Caki2 (cell line): ENCODE measurements at regions not wholly inside any gene's neighbourhood (a gene's known extent, or its start where the extent isn't known, plus 50 kb on each side); places are given as distances from the start of the nearest gene placed in this dataset.
"Not testable (repeated sequence)": the region's sequence is repeated elsewhere in the genome, so short reads cannot be mapped to it uniquely, and the experiment has no call there.

Source experiments
- DNase-seq: peaks from one replicate; pipeline ENCODE4 v3.0.0-alpha.2; 2015; ENCODE audit warnings: low read depth
- in situ Hi-C: cut with HindIII; loops from 2 replicates; pipeline ENCODE4 v1.10.0; 2016; ENCODE audit warnings: low sequenced_read_pairs, low pct_unique_long_range_greater_than_20kb, mixed read lengths

DNA sequence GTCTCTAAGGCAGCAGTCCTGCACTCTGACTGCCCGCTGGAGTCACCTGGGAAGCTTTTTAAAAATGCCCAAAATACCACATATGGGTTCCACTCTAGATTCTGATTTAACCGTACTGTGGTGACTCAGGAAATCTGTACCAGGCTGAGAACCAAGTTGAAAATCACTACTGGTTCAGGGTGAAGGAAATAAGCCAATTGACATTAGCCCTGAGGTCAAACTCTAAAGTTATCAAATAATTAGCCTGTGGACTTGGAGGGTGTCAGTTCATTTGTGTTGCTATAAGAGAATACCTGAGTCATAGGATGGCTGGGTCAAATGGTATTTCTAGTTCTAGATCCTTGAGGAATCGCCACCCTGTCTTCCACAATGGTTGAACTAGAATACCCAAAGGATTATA, 321.7 kb upstream of the ROPN1 start:
- in situ Hi-C loops, result no loop called here
- DNase-seq, result no peak

DNA sequence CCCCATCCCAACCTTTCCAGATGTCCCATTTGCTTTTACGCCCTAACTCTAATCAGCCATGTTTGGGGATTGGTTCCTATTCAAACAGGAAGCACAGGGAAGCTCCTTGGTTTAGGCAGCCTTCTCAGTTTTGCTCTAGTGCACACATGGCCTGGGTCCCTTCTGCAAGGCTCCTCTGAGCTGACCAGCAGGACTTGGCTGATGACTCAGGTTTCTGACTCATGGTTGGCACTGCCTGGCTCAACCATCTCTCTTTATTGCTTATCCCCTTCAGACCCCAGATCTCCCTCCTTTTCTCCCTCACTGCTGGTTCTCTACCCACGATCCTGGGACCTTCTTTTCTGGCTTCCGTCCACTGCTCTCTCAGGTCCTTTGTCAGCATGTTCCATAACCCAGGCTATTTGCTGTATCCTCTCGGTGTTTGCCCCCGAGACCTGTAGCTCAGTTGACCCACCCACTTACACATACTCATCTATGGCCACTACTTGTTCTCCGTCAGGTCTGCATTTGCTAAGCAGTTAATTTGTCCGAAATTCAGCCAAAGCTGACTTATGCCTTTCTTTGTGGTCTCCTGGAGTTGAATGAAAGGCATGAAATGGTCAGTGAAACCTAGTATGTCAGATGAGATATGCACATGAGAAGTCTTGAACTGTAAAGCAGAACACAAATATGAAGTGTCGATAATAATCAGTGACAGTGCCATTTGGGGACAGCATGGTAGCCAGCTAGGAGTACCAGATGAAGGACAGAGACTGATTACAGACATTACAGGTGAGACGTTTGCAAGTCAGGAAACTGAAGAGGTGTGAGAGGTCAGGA, 323.5 kb upstream of the ROPN1 start:
- in situ Hi-C loops, result no loop called here
- DNase-seq, result no peak

GRCh38 chr3:124316034-124316287, 324.0 kb upstream of the ROPN1 start:
- no peak for DNase-seq
- in situ Hi-C loops, result no loop called here

DNA sequence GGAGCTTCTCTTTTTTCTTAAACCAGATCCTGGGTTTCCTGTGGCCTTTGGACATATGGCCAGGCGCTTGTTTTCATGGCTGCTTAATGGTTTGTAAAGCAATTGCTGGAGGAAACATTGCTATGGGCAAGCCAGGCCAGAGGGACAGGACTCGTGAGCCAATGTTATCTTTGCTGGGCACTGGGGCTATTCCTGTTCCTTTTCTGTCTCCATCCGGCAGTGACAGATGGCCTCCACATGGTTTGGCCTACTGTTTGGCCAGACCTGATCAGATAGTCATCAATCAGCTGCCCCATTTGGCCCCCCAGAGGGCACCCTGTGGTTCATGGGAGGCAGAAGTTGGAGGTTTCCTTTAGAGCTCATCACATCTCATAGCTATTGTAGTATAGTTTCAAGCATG, 326.1 kb upstream of the ROPN1 start:
- DNase-seq, result no peak
- in situ Hi-C loops, result no loop called here

GRCh38 chr3:124318656-124319055, 326.7 kb upstream of the ROPN1 start:
- in situ Hi-C loops, result no loop called here
- no peak for DNase-seq

GRCh38 chr3:124320976-124321375, 329.1 kb upstream of the ROPN1 start:
- in situ Hi-C loops, result no loop called here
- no peak for DNase-seq

- DNase-seq, result no peak
- in situ Hi-C loops, result no loop called here
These were observed 330.5 kb upstream of the ROPN1 start for GRCh38 chr3:124322309-124322880.

DNA sequence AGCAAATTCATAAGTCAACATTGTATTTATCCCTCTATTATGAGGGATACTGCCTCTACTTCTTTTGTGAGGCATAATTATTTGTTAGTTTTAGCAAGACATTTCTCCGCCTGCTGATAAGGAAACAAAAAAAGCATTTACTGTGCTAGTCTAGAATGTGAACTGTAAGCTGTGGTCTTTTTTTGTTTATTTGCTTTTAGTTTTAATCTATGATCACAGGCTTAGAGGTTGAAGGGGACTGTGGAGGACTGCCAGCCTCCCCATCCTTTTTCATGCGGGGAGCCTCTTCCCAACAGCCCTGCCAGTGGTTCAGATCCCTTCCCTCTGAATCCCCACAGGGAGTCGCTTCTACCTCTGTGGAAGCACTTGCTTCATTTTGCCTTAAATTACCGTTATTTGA, 331.0 kb upstream of the ROPN1 start:
- in situ Hi-C loops, result no loop called here
- DNase-seq, result no peak

DNA sequence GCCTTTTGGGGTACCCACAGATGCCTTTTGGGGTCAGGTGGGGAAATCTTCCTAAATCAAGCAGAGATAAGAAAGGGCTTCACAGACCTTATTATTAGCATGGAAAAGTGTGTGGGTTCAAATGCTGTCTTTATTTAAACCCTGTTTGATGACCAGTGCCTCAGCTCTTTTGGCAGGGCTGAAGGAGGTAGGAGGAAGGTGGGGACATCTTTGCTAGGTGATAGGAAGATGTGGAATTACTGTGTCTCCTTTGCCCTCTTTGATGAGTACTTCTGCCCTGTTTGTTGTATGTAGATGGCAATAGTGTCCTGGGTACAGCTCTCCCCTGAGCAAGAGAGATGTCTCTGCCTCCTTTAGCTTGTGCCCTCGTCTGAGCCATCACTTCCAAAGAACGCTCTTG, 333.3 kb upstream of the ROPN1 start:
- no peak for DNase-seq
- in situ Hi-C loops, result no loop called here

GRCh38 chr3:124329723-124330122, 337.8 kb upstream of the ROPN1 start:
- DNase-seq, result no peak
- in situ Hi-C loops, result no loop called here

- in situ Hi-C loops, result no loop called here
These were observed 342.2 kb upstream of the ROPN1 start for GRCh38 chr3:124333931-124334640.

DNA sequence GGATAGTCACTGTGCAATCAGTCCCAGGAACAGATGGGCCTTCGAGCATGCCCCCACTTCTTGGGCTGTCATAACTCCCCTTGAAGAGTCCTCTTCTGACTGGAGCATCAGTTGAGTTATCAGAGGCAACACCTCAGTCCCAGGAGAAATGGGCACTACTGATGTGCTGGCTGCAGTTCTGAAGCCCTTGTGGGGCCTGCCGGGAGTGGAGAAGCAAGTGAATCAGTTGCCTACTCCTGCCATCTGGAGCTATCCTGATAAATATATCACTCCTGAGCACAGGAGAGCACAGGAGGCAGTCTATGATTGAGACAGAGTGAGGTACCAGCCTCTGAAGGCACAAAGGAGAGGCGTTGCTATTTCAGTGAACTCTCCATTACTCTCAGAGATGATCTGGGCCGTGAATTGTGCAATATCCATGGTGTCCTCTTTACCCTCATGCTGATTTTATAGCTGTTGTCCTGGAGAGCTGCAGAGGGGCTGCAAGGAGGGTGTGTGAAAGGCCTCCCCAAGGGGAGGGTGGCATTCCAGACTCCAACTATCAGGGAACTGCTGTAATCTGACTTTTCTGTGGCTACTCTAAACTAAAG, 344.2 kb upstream of the ROPN1 start:
- DNase-seq, result no peak
- in situ Hi-C loops, result no loop called here

More at GRCh38 chr3:124333931-124334640, 342.2 kb upstream of the ROPN1 start:
- no peak for DNase-seq

DNA sequence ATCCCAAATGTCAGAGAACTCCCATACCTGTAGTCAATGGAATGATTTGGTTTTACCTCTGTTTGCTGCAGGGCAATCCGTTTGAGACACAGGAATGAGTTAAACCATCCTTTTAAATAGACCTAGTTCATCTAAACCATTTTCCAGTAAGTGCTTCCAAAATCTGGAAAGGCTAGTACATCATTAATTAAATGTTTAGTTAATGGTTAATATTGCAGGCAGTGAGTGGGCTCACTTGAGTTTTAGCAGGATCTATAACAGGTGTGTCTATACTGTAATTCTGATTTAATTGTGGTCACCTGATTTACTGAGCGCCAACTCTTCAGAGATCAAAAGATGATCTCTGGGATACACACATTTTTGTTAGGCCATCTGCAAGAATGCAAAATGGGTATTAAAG, 353.9 kb upstream of the ROPN1 start:
- in situ Hi-C loops, result no loop called here
- no peak for DNase-seq

DNA sequence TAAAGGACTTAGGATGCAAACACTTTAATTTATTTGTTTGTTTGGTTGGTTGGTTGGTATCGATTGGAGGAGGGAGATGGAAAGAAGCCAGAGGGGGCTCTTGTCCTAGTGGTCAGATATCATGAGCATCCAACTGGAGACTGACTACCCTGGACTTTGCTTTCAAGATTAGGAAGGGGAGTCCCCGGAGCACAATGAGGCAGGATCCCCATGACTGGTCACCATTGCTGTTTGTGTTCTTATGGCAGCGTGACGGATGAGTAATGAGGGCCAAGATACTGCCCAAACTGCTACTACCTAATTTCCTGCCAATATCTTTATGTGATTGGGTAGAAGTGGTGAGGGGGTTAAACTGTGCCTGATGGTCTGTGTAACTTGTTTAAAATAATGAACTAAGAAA, 354.6 kb upstream of the ROPN1 start:
- peak; percentile 72 for DNase-seq
- in situ Hi-C loops, result no loop called here

GRCh38 chr3:124347418-124347817, 355.5 kb upstream of the ROPN1 start:
- in situ Hi-C loops, result no loop called here
- DNase-seq, result peak; percentile 31

DNA sequence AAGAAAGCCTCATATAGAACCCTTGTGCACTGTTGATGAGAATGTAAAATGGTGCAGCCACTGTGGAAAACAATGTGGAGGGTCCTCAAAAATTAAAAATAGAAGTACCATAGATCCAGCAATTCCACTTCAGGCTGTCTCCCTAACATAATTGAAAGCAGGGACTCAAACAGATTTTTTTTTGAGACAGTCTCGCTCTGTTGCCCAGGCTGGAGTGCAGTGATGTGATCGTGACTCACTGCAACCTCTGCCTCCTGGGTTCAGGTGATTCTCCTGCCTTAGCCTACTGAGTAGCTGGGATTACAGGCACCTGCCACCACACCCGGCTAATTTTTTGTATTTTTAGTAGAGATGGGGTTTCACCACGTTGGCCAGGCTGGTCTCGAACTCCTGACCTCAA, 356.6 kb upstream of the ROPN1 start:
- DNase-seq, result peak; percentile 47
- in situ Hi-C loops, result not testable (repeated sequence)

DNA sequence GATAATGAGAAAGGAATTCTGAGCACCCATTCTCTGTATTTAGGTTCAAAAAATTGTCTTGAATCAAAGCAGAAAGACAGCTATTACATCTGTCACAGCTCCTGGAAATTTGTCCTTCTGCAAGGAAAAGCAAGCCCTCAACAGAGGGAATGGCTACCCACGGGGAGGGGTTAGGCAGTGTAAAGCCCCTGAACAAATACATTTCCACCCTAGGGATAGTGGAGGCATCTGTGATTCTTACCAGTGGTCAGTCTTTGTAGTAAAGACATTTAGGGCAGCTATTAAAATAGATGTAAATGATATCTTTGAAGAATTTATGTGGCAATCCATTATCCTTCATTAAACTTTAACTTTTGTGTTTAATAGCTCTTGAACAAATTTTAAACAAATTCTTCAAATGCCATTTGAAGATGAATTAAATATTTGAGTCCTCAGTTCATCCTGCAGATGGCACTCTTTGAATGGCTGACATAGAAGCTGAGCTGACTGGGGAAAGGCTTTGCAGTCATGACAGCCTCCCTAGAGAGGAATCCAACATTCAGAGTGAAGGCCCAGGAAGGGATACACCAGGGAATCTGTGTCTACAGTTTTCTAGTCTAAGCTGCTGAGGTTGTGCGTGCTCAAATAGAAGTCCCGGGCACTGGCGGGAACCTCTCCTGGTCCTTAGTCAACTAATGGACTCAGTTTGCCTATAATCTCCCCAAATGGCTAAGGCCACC, 359.7 kb upstream of the ROPN1 start:
- in situ Hi-C loops, result no loop called here
- DNase-seq, result peak; percentile 70

DNA sequence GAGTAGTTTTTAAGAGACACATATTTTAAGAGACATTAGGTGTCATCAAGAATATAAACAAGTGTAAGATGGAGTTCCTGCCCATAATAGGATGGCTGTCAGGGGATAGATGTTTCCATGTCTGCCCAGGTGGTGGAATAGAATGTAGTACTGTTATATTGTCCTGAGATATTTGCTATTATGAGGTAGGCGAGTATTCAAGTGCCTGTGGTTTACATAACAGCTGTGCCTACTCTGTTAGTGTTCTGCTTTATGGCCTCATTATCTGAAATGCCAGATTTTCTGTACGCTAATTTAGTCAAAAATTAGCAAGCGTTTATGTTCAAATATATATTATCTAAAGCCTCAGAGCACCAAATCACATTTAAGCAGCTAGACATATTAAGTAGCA, 360.2 kb upstream of the ROPN1 start:
- DNase-seq, result no peak
- in situ Hi-C loops, result no loop called here

DNA sequence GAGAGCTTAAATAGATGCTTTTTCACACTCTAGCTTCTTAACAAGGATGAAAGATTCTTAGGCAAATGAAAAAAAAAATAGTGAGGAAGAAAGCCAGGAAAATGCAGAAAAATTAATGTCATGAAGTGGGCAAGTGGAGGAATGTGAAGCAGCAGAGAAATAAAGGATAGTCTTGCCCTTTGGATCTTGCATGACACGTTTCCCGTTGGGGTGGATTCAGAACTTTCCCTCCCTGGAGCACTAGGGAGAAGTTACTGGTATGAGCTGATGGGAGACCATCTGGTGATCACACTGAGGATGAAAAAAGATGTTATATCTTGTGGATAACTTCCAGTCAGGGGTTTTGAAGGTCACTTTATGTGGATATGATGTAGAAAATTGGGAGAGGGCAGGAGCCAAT, 361.8 kb upstream of the ROPN1 start:
- in situ Hi-C loops, result no loop called here
- DNase-seq, result no peak
